ENCODE measurements at regions not wholly inside any gene's neighbourhood (a gene's known extent, or its start where the extent isn't known, plus 50 kb on each side); places are given as distances from the start of the nearest gene placed in this dataset.

DNA sequence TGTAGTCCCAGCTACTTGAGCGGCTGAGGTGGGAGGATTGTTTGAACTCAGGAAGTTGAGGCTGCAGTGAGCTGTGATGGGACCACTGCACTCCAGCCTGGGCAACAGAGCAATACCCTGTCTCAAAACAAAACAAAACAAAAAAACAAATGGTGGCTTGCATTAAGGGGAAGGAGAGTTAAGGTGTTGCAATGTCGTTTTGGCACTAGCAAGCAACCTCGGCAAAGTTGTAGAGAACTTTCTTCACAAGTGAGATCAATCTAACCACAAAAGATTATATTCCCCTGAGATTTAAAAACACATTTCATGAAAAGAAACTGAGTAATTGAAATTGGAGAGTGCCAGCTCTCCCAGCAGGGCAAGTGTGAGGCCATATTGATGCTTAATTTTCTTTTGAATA lies 153.7 kb downstream of the KLF5 start:
- in situ Hi-C loops (cut with MboI; ENCODE audit: low sequenced_read_pairs), result no loop called here

More for the DNA sequence above, 153.7 kb downstream of the KLF5 start:
- WGBS, 2 experiments (ENCODE audit: extremely low coverage in 2 of 2, insufficient read length in 1 of 2), result no CpG with 5 or more reads among the region's 3 CpGs
- Histone ChIP-seq H2AK9ac (replicated peaks; ENCODE audit: low read depth, low read length, poor library complexity) (no peak overlapping the region), H4K8ac (ENCODE audit: low read depth in 2 of 2, low read length in 2 of 2) (no peak overlapping the region), H3K27me3 (ENCODE audit: control insufficient read depth, insufficient read depth, low read length) (no peaks in the 10 kb centered on the region), H2BK20ac (ENCODE audit: low read depth, low read length) (no peak overlapping the region), H4K5ac (ENCODE audit: low read depth, low read length) (no peak overlapping the region), H3K4ac (ENCODE audit: low read depth, low read length) (no peak overlapping the region), H4K91ac (ENCODE audit: insufficient read depth, low read depth, low read length) (no peak overlapping the region), H3K9me3 (ENCODE audit: control insufficient read depth, insufficient read depth, low read length) (no peaks in the 10 kb centered on the region), H2BK5ac (ENCODE audit: low read depth, low read length, poor library complexity, severe bottlenecking) (no peak overlapping the region), H3K9ac (ENCODE audit: low read depth, low read length) (no peak overlapping the region), H4K20me1 (ENCODE audit: insufficient read depth, low read length) (no peaks in the 10 kb centered on the region), H3K4me3 (ENCODE audit: insufficient read depth, low read depth, low read length) (no peak overlapping the region), H3K18ac (ENCODE audit: low read depth, low read length) (no peak overlapping the region), H3K36me3 (ENCODE audit: control insufficient read depth, insufficient read depth, low read length) (no peaks in the 10 kb centered on the region), H3K23ac (ENCODE audit: low read depth, low read length) (no peak overlapping the region), H3K79me1 (ENCODE audit: low read depth in 1 of 2, low read length in 2 of 2) (no peaks in the 10 kb centered on the region), H3K4me2 (ENCODE audit: low read depth, low read length) (no peak overlapping the region), H2BK120ac (ENCODE audit: low read depth, low read length) (no peak overlapping the region), H2BK15ac (ENCODE audit: low read depth, low read length) (no peak overlapping the region), H3K56ac (ENCODE audit: extremely low read depth, insufficient read depth, low read length) (no peak overlapping the region), H3K14ac (replicated peaks; ENCODE audit: low read depth, low read length) (no peak overlapping the region), H3K27ac (ENCODE audit: insufficient read depth, low read length) (no peak overlapping the region), H2AK5ac (ENCODE audit: low read depth, low read length) (no peak overlapping the region), H3K9me1 (ENCODE audit: insufficient read depth, low read length) (no peaks in the 10 kb centered on the region), H3K4me1 (ENCODE audit: control insufficient read depth, insufficient read depth, low read length) (peaks cover 2% of the 10 kb centered on the region; the same call in 1 of the 2 replicates), H2AFZ (replicated peaks; ENCODE audit: low read length, poor library complexity) (no peak overlapping the region)
- TF ChIP-seq RAD21 (IDR thresholded peaks at IDR 0.05; ENCODE audit: low read length) (no peak), BHLHE40 (IDR thresholded peaks at IDR 0.05; ENCODE audit: low read depth, low read length) (no peak), CEBPB (IDR thresholded peaks at IDR 0.05; ENCODE audit: low read depth, low read length) (no peak), MAZ (IDR thresholded peaks at IDR 0.05; ENCODE audit: borderline replicate concordance, low read depth, low read length) (no peak), MAFK (IDR thresholded peaks at IDR 0.05; ENCODE audit: low read depth, low read length) (no peak), POLR2A (IDR thresholded peaks at IDR 0.05; ENCODE audit: low read depth, low read length) (no peak), RCOR1 (IDR thresholded peaks at IDR 0.05; ENCODE audit: insufficient replicate concordance, low read length) (no peak), SMC3 (IDR thresholded peaks at IDR 0.05; ENCODE audit: low read depth, low read length) (no peak), MXI1 (IDR thresholded peaks at IDR 0.05; ENCODE audit: borderline replicate concordance, low read depth, low read length) (no peak), ELK1 (IDR thresholded peaks at IDR 0.05; ENCODE audit: borderline replicate concordance, low read depth, low read length) (no peak), FOS (IDR thresholded peaks at IDR 0.05; ENCODE audit: low read depth, low read length) (no peak), CHD1 (IDR thresholded peaks at IDR 0.05; ENCODE audit: low read depth, low read length) (no peak)
- TF ChIP-seq, protein P1, sequence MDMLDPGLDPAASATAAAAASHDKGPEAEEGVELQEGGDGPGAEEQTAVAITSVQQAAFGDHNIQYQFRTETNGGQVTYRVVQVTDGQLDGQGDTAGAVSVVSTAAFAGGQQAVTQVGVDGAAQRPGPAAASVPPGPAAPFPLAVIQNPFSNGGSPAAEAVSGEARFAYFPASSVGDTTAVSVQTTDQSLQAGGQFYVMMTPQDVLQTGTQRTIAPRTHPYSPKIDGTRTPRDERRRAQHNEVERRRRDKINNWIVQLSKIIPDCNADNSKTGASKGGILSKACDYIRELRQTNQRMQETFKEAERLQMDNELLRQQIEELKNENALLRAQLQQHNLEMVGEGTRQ (IDR thresholded peaks at IDR 0.05; ENCODE audit: low read depth, low read length), result no peak
- TF ChIP-seq, protein P2, sequence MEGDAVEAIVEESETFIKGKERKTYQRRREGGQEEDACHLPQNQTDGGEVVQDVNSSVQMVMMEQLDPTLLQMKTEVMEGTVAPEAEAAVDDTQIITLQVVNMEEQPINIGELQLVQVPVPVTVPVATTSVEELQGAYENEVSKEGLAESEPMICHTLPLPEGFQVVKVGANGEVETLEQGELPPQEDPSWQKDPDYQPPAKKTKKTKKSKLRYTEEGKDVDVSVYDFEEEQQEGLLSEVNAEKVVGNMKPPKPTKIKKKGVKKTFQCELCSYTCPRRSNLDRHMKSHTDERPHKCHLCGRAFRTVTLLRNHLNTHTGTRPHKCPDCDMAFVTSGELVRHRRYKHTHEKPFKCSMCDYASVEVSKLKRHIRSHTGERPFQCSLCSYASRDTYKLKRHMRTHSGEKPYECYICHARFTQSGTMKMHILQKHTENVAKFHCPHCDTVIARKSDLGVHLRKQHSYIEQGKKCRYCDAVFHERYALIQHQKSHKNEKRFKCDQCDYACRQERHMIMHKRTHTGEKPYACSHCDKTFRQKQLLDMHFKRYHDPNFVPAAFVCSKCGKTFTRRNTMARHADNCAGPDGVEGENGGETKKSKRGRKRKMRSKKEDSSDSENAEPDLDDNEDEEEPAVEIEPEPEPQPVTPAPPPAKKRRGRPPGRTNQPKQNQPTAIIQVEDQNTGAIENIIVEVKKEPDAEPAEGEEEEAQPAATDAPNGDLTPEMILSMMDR (conservative IDR thresholded peaks at IDR 0.05; ENCODE audit: low read depth, low read length), result no peak
- CTCF ChIA-PET, result no interaction called here
- intact Hi-C loops (cut with micrococcal nuclease), result no loop called here
- BruUV-seq (replicated peaks), result no TSS peak
- DNase-seq (no peak), ATAC-seq (ENCODE audit: low read depth) (no peak)
- POLR2A ChIA-PET (ENCODE audit: unreplicated experiment), result no interaction called here
- dilution Hi-C loops (cut with HindIII; ENCODE audit: low sequenced_read_pairs, unreplicated experiment), result no loop called here
